IMR-90 (cell line): ENCODE measurements at regions not wholly inside any gene's neighbourhood (a gene's known extent, or its start where the extent isn't known, plus 50 kb on each side); places are given as distances from the start of the nearest gene placed in this dataset.

Experiments used
- ATAC-seq: fragments of 200-7000 bp; cut with Tn5 transposase; 2 replicates; pipeline ENCODE4 v1.9.1; 2020; ENCODE audit warnings: low read depth, mild to moderate bottlenecking, moderate library complexity
- BruUV-seq: library from RNA; stranded (reverse); fragments of 400-500 nt; replicated peaks from 2 replicates; lab custom pipeline; 2021; lab: Mats Ljungman, UMichigan
- CTCF ChIA-PET: fragments of 300-600 bp; formaldehyde crosslinking; extraction: SDS; loops from one replicate; lab custom pipeline; 2021; ENCODE audit warnings: antibody characterized with exemption; lab: Yijun Ruan, JAX
- POLR2A ChIA-PET: fragments of 300-600 bp; sonication (Branson Sonifier 250); formaldehyde crosslinking; loops from one replicate; lab custom pipeline; 2022; ENCODE audit warnings: antibody characterized with exemption; ENCODE audit not compliant: unreplicated experiment; lab: Charles Lee
- DNase-seq: peaks from one replicate; pipeline ENCODE4 v3.0.0; 2013
- H2AFZ ChIP-seq: replicated peaks from 2 replicates; pipeline ENCODE3; 2013; ENCODE audit warnings: low read length, mild to moderate bottlenecking; ENCODE audit not compliant: poor library complexity
- H2AK5ac ChIP-seq: 2 replicates; pipeline ENCODE4 v1.6.1; 2013; ENCODE audit warnings: low read depth, low read length, inconsistent platforms
- H2AK9ac ChIP-seq: replicated peaks from 2 replicates; pipeline ENCODE3; 2013; ENCODE audit warnings: mild to moderate bottlenecking, low read depth, low read length, moderate library complexity; ENCODE audit not compliant: poor library complexity
- H2BK120ac ChIP-seq: 2 replicates; pipeline ENCODE4 v1.6.1; 2013; ENCODE audit warnings: low read depth, low read length, inconsistent platforms
- H2BK15ac ChIP-seq: 3 replicates; pipeline ENCODE4 v1.6.1; 2013; ENCODE audit warnings: low read depth, low read length, inconsistent platforms
- H2BK20ac ChIP-seq: 2 replicates; pipeline ENCODE4 v1.6.1; 2013; ENCODE audit warnings: low read depth, mild to moderate bottlenecking, inconsistent platforms, low read length, moderate library complexity
- H2BK5ac ChIP-seq: 2 replicates; pipeline ENCODE4 v1.6.1; 2013; ENCODE audit warnings: mild to moderate bottlenecking, low read depth, low read length, inconsistent platforms; ENCODE audit not compliant: poor library complexity, severe bottlenecking
- H3K14ac ChIP-seq: replicated peaks from 2 replicates; pipeline ENCODE4 v1.6.1; 2013; ENCODE audit warnings: low read depth, low read length, inconsistent platforms
- H3K18ac ChIP-seq: 2 replicates; pipeline ENCODE4 v1.6.1; 2013; ENCODE audit warnings: low read depth, low read length, control low read depth
- H3K23ac ChIP-seq: 2 replicates; pipeline ENCODE4 v1.6.1; 2013; ENCODE audit warnings: low read depth, low read length, inconsistent platforms
- H3K27ac ChIP-seq: 2 replicates; pipeline ENCODE4 v1.5.1; 2013; ENCODE audit warnings: mild to moderate bottlenecking, control low read depth, low read length; ENCODE audit not compliant: insufficient read depth
- H3K27me3 ChIP-seq: 2 replicates; pipeline ENCODE4 v1.6.1; 2013; ENCODE audit warnings: low read length; ENCODE audit not compliant: control insufficient read depth, insufficient read depth
- H3K36me3 ChIP-seq: 2 replicates; pipeline ENCODE4 v1.6.1; 2013; ENCODE audit warnings: low read length, mixed read lengths; ENCODE audit not compliant: control insufficient read depth, insufficient read depth
- H3K4ac ChIP-seq: 2 replicates; pipeline ENCODE4 v1.6.1; 2013; ENCODE audit warnings: low read depth, low read length, inconsistent platforms
- H3K4me1 ChIP-seq: 2 replicates; pipeline ENCODE4 v1.6.1; 2013; ENCODE audit warnings: low read length, mixed read lengths; ENCODE audit not compliant: control insufficient read depth, insufficient read depth
- H3K4me2 ChIP-seq: 2 replicates; pipeline ENCODE4 v1.6.1; 2013; ENCODE audit warnings: low read depth, mild to moderate bottlenecking, control low read depth, low read length, moderate library complexity
- H3K4me3 ChIP-seq: 2 replicates; pipeline ENCODE4 v1.5.1; 2013; ENCODE audit warnings: low read depth, mild to moderate bottlenecking, control low read depth, low read length, moderate library complexity; ENCODE audit not compliant: insufficient read depth
- H3K56ac ChIP-seq: 2 replicates; pipeline ENCODE4 v1.6.1; 2013; ENCODE audit warnings: low read length, inconsistent platforms; ENCODE audit not compliant: insufficient read depth; ENCODE audit errors: extremely low read depth
- H3K79me1 ChIP-seq, 2 experiments: 2 replicates each; pipeline ENCODE4 v1.6.1; 2013; ENCODE audit warnings: low read length in 2 of 2, inconsistent platforms in 1 of 2, low read depth in 1 of 2
- H3K9ac ChIP-seq: 2 replicates; pipeline ENCODE4 v1.6.1; 2013; ENCODE audit warnings: low read depth, low read length, control low read depth
- H3K9me1 ChIP-seq: 2 replicates; pipeline ENCODE4 v1.6.1; 2013; ENCODE audit warnings: low read length, inconsistent platforms; ENCODE audit not compliant: insufficient read depth
- H3K9me3 ChIP-seq: 2 replicates; pipeline ENCODE4 v1.6.1; 2013; ENCODE audit warnings: low read length; ENCODE audit not compliant: control insufficient read depth, insufficient read depth
- H4K20me1 ChIP-seq: 2 replicates; pipeline ENCODE4 v1.6.1; 2013; ENCODE audit warnings: low read length, inconsistent platforms; ENCODE audit not compliant: insufficient read depth
- H4K5ac ChIP-seq: 2 replicates; pipeline ENCODE4 v1.6.1; 2013; ENCODE audit warnings: mild to moderate bottlenecking, low read depth, low read length, control low read depth
- H4K8ac ChIP-seq, 2 experiments: 2 replicates each; pipeline ENCODE4 v1.6.1; 2013; ENCODE audit warnings: low read depth in 2 of 2, low read length in 2 of 2, control low read depth in 1 of 2, inconsistent platforms in 1 of 2
- H4K91ac ChIP-seq: 2 replicates; pipeline ENCODE4 v1.6.1; 2013; ENCODE audit warnings: low read depth, low read length, inconsistent platforms; ENCODE audit not compliant: insufficient read depth
- BHLHE40 ChIP-seq: fragments of 150-350 bp; IDR thresholded peaks from 2 replicates; pipeline ENCODE4 v1.6.1; 2016; ENCODE audit warnings: mild to moderate bottlenecking, low read depth, low read length
- CEBPB ChIP-seq: IDR thresholded peaks from 2 replicates; pipeline ENCODE4 v1.6.1; 2012; ENCODE audit warnings: low read depth, low read length, improper control_type of control experiment
- FOS ChIP-seq: fragments of 150-350 bp; IDR thresholded peaks from 2 replicates; pipeline ENCODE4 v1.6.1; 2016; ENCODE audit warnings: low read depth, low read length
- MAFK ChIP-seq: IDR thresholded peaks from 2 replicates; pipeline ENCODE4 v1.6.1; 2012; ENCODE audit warnings: low read depth, low read length, improper control_type of control experiment
- MAZ ChIP-seq: IDR thresholded peaks from 2 replicates; pipeline ENCODE4 v1.6.1; 2012; ENCODE audit warnings: low read depth, mild to moderate bottlenecking, low read length, improper control_type of control experiment, moderate library complexity, borderline replicate concordance
- MXI1 ChIP-seq: IDR thresholded peaks from 2 replicates; pipeline ENCODE4 v1.6.1; 2012; ENCODE audit warnings: low read depth, mild to moderate bottlenecking, low read length, moderate library complexity, borderline replicate concordance
- NFE2L2 ChIP-seq: fragments of 150-350 bp; IDR thresholded peaks from 2 replicates; pipeline ENCODE4 v1.6.1; 2016; ENCODE audit warnings: low read depth, mild to moderate bottlenecking, low read length
- RAD21 ChIP-seq: IDR thresholded peaks from 2 replicates; pipeline ENCODE4 v1.6.1; 2012; ENCODE audit warnings: low read length, improper control_type of control experiment
- RCOR1 ChIP-seq: IDR thresholded peaks from 2 replicates; pipeline ENCODE4 v1.6.1; 2012; ENCODE audit warnings: mild to moderate bottlenecking, low read length, improper control_type of control experiment; ENCODE audit not compliant: insufficient replicate concordance
- SMC3 ChIP-seq: fragments of 150-350 bp; IDR thresholded peaks from 2 replicates; pipeline ENCODE4 v1.6.1; 2016; ENCODE audit warnings: low read depth, mild to moderate bottlenecking, antibody characterized with exemption, low read length, moderate library complexity
- USF2 ChIP-seq: fragments of 150-350 bp; IDR thresholded peaks from 2 replicates; pipeline ENCODE4 v1.6.1; 2017; ENCODE audit warnings: mild to moderate bottlenecking, antibody characterized with exemption, low read length, low read depth
- dilution Hi-C: fragments of 300-500 bp; cut with HindIII; formaldehyde crosslinking; loops from one replicate; pipeline ENCODE4 v1.14.3; 2018; ENCODE audit warnings: low sequenced_read_pairs; ENCODE audit not compliant: unreplicated experiment
- in situ Hi-C: fragments of 300-500 bp; cut with MboI; formaldehyde crosslinking; loops from 3 replicates; pipeline ENCODE4 v1.14.3; 2019; ENCODE audit warnings: low sequenced_read_pairs, inconsistent platforms, mixed read lengths
- intact Hi-C: fragments of 100-400 bp; cut with micrococcal nuclease; formaldehyde crosslinking; loops from 2 replicates; pipeline ENCODE4 v1.10.0; 2022

GRCh38 chr11:109854731-109855130 is 238.5 kb upstream of the ZC3H12C start:
- Histone ChIP-seq H2BK5ac (no peak overlapping the region), H3K9me3 (no peaks in the 10 kb centered on the region), H3K18ac (no peak overlapping the region), H2AFZ (no peak overlapping the region), H3K9me1 (peaks cover 3% of the 10 kb centered on the region; the same call in 1 of the 2 replicates), H2AK9ac (no peak overlapping the region), H2BK20ac (no peak overlapping the region), H2BK15ac (no peak overlapping the region), H3K56ac (no peak overlapping the region), H3K36me3 (no peaks in the 10 kb centered on the region), H2BK120ac (no peak overlapping the region), H3K4me1 (peaks cover 2% of the 10 kb centered on the region; the same call in 1 of the 2 replicates), H4K8ac (no peak overlapping the region), H3K27ac (no peak overlapping the region), H3K4ac (no peak overlapping the region), H4K91ac (no peak overlapping the region), H3K14ac (no peak overlapping the region), H4K20me1 (no peaks in the 10 kb centered on the region), H3K27me3 (no peaks in the 10 kb centered on the region), H4K5ac (no peak overlapping the region), H3K79me1 (no peaks in the 10 kb centered on the region), H2AK5ac (no peak overlapping the region), H3K4me2 (no peak overlapping the region), H3K9ac (no peak overlapping the region), H3K4me3 (no peak overlapping the region), H3K23ac (no peak overlapping the region)
- ChIA-PET POLR2A (no interaction called here), CTCF (interaction anchor here (0.6 to 0.7 kb wide), 2 partner anchors 215 to 975 kb away, joined by 5 to 7 read pairs; no protein-coding TSS in a partner anchor)
- in situ Hi-C loops: loop anchor here (25.0 kb wide), 1 partner anchor 508 kb away; no protein-coding TSS in a partner anchor
- dilution Hi-C loops: no loop called here
- TF ChIP-seq FOS (no peak), MAFK (no peak), MAZ (no peak), NFE2L2 (no peak), RAD21 (no peak), SMC3 (no peak), CEBPB (no peak), BHLHE40 (no peak), RCOR1 (no peak), USF2 (no peak), MXI1 (no peak)
- DNase-seq: no peak
- no TSS peak for BruUV-seq
- intact Hi-C loops: loop anchor here (5.0 to 10.0 kb wide), 3 partner anchors 340 to 1157 kb away; no protein-coding TSS in a partner anchor
- no peak for ATAC-seq
